HEK293 (cell line): ENCODE measurements at regions not wholly inside any gene's neighbourhood (a gene's known extent, or its start where the extent isn't known, plus 50 kb on each side); places are given as distances from the start of the nearest gene placed in this dataset.
"Not testable (repeated sequence)": the region's sequence is repeated elsewhere in the genome, so short reads cannot be mapped to it uniquely, and the experiment has no call there.

ENCODE experiments used
- BCL11B ChIP-seq: fragments of 450-650 bp; formaldehyde crosslinking; IDR thresholded peaks from 2 replicates; pipeline ENCODE4 v1.5.1; 2016; ENCODE audit warnings: low read depth, missing biosample characterization, missing genetic modification characterization
- GLI4 ChIP-seq: fragments of 450-650 bp; formaldehyde crosslinking; IDR thresholded peaks from 2 replicates; pipeline ENCODE4 v1.5.1; 2016; ENCODE audit warnings: missing biosample characterization, missing genetic modification characterization
- SP2 ChIP-seq: fragments of 450-650 bp; formaldehyde crosslinking; IDR thresholded peaks from 2 replicates; pipeline ENCODE4 v1.5.1; 2016; ENCODE audit warnings: missing biosample characterization, missing genetic modification characterization
- ZBTB21 ChIP-seq: fragments of 450-650 bp; formaldehyde crosslinking; IDR thresholded peaks from 2 replicates; pipeline ENCODE4 v1.5.1; 2017; ENCODE audit warnings: missing biosample characterization, missing genetic modification characterization
- ZNF121 ChIP-seq: fragments of 450-650 bp; formaldehyde crosslinking; IDR thresholded peaks from 2 replicates; pipeline ENCODE4 v1.5.1; 2016; ENCODE audit warnings: missing biosample characterization, missing genetic modification characterization
- ZNF19 ChIP-seq: fragments of 450-650 bp; formaldehyde crosslinking; IDR thresholded peaks from 2 replicates; pipeline ENCODE4; 2016; ENCODE audit warnings: missing biosample characterization, missing genetic modification characterization, low read depth
- ZNF311 ChIP-seq: fragments of 450-650 bp; formaldehyde crosslinking; IDR thresholded peaks from 2 replicates; pipeline ENCODE4 v1.5.1; 2017; ENCODE audit warnings: missing biosample characterization, missing genetic modification characterization, borderline replicate concordance
- ZNF350 ChIP-seq: fragments of 450-650 bp; formaldehyde crosslinking; IDR thresholded peaks from 2 replicates; pipeline ENCODE4 v1.5.0; 2017; ENCODE audit warnings: missing biosample characterization, mild to moderate bottlenecking, missing genetic modification characterization
- ZNF529 ChIP-seq: fragments of 450-650 bp; formaldehyde crosslinking; IDR thresholded peaks from 2 replicates; pipeline ENCODE4 v1.5.1; 2017; ENCODE audit warnings: missing genetic modification characterization, missing biosample characterization; ENCODE audit not compliant: insufficient replicate concordance
- ZNF530 ChIP-seq: fragments of 450-650 bp; formaldehyde crosslinking; IDR thresholded peaks from 2 replicates; pipeline ENCODE4 v1.5.1; 2016; ENCODE audit warnings: low read depth, missing biosample characterization, missing genetic modification characterization
- ZNF785 ChIP-seq: fragments of 450-650 bp; formaldehyde crosslinking; IDR thresholded peaks from 2 replicates; pipeline ENCODE4 v1.5.1; 2016; ENCODE audit warnings: missing biosample characterization, missing genetic modification characterization
- TF ChIP-seq, protein P1 (sequence below): fragments of 450-650 bp; formaldehyde crosslinking; IDR thresholded peaks from 2 replicates; pipeline ENCODE4 v1.5.1; 2016; ENCODE audit warnings: missing biosample characterization, missing genetic modification characterization
- TF ChIP-seq, protein P2 (sequence below): fragments of 450-650 bp; formaldehyde crosslinking; IDR thresholded peaks from 2 replicates; pipeline ENCODE4 v1.5.1; 2017; ENCODE audit warnings: missing biosample characterization, missing genetic modification characterization
- TF ChIP-seq, protein P3 (sequence below): fragments of 450-650 bp; formaldehyde crosslinking; IDR thresholded peaks from 2 replicates; pipeline ENCODE4 v1.5.1; 2016; ENCODE audit warnings: missing biosample characterization, missing genetic modification characterization

- TF ChIP-seq, protein P1, sequence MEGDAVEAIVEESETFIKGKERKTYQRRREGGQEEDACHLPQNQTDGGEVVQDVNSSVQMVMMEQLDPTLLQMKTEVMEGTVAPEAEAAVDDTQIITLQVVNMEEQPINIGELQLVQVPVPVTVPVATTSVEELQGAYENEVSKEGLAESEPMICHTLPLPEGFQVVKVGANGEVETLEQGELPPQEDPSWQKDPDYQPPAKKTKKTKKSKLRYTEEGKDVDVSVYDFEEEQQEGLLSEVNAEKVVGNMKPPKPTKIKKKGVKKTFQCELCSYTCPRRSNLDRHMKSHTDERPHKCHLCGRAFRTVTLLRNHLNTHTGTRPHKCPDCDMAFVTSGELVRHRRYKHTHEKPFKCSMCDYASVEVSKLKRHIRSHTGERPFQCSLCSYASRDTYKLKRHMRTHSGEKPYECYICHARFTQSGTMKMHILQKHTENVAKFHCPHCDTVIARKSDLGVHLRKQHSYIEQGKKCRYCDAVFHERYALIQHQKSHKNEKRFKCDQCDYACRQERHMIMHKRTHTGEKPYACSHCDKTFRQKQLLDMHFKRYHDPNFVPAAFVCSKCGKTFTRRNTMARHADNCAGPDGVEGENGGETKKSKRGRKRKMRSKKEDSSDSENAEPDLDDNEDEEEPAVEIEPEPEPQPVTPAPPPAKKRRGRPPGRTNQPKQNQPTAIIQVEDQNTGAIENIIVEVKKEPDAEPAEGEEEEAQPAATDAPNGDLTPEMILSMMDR: not testable (repeated sequence)
- TF ChIP-seq ZNF19 (tag by site-specific recombination); ZNF529; ZNF530; ZNF121 (tag by site-specific recombination); GLI4 (tag by site-specific recombination); ZBTB21 (tag by site-specific recombination); ZNF785 (tag by site-specific recombination); SP2; ZNF311 (tag by site-specific recombination); ZNF350 (tag by site-specific recombination); BCL11B (tag by site-specific recombination): not testable (repeated sequence)
- TF ChIP-seq, protein P2, sequence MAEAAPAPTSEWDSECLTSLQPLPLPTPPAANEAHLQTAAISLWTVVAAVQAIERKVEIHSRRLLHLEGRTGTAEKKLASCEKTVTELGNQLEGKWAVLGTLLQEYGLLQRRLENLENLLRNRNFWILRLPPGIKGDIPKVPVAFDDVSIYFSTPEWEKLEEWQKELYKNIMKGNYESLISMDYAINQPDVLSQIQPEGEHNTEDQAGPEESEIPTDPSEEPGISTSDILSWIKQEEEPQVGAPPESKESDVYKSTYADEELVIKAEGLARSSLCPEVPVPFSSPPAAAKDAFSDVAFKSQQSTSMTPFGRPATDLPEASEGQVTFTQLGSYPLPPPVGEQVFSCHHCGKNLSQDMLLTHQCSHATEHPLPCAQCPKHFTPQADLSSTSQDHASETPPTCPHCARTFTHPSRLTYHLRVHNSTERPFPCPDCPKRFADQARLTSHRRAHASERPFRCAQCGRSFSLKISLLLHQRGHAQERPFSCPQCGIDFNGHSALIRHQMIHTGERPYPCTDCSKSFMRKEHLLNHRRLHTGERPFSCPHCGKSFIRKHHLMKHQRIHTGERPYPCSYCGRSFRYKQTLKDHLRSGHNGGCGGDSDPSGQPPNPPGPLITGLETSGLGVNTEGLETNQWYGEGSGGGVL (tag by site-specific recombination): not testable (repeated sequence)
- TF ChIP-seq, protein P3, sequence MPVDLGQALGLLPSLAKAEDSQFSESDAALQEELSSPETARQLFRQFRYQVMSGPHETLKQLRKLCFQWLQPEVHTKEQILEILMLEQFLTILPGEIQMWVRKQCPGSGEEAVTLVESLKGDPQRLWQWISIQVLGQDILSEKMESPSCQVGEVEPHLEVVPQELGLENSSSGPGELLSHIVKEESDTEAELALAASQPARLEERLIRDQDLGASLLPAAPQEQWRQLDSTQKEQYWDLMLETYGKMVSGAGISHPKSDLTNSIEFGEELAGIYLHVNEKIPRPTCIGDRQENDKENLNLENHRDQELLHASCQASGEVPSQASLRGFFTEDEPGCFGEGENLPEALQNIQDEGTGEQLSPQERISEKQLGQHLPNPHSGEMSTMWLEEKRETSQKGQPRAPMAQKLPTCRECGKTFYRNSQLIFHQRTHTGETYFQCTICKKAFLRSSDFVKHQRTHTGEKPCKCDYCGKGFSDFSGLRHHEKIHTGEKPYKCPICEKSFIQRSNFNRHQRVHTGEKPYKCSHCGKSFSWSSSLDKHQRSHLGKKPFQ (tag by site-specific recombination): not testable (repeated sequence)
These were observed 56.1 kb upstream of the IQSEC3 start for GRCh38 chr12:10453-10852.
